ENCODE measurements at regions not wholly inside any gene's neighbourhood (a gene's known extent, or its start where the extent isn't known, plus 50 kb on each side); places are given as distances from the start of the nearest gene placed in this dataset.

GRCh38 chr2:128590309-128591021 lies 271.8 kb upstream of the HS6ST1 start:
- dilution Hi-C loops (cut with MboI; ENCODE audit: extremely low pct_ligation_motif_present, low sequenced_read_pairs): no loop called here
- Histone ChIP-seq H3K27me3 (ENCODE audit: control insufficient read depth, extremely low read depth, insufficient read depth, low read length) (no peaks in the 10 kb centered on the region), H3K9ac (ENCODE audit: control insufficient read depth, extremely low read depth, insufficient read depth, low read length) (no peak overlapping the region), H4K20me1 (ENCODE audit: control insufficient read depth, extremely low read depth, insufficient read depth, low read length) (no peaks in the 10 kb centered on the region), H3K36me3 (ENCODE audit: control insufficient read depth in 2 of 2, extremely low read depth in 1 of 2, insufficient read depth in 2 of 2, low read length in 2 of 2) (no peaks in the 10 kb centered on the region), H3K4me1 (ENCODE audit: control insufficient read depth, extremely low read depth, insufficient read depth, low read length) (peaks cover 4% of the 10 kb centered on the region), H3K9me1 (ENCODE audit: control insufficient read depth, extremely low read depth, insufficient read depth, low read length) (no peaks in the 10 kb centered on the region), H3K9me3 (ENCODE audit: control insufficient read depth, low read depth, low read length) (no peaks in the 10 kb centered on the region), H3K27ac (ENCODE audit: control insufficient read depth, insufficient read depth, low read length) (no peak overlapping the region), H3K79me2 (ENCODE audit: control insufficient read depth, insufficient read depth, low read length) (no peaks in the 10 kb centered on the region), H3K4me3 (ENCODE audit: control insufficient read depth in 2 of 3, extremely low read depth in 1 of 3, insufficient read depth in 2 of 3, low read depth in 1 of 3, low read length in 3 of 3) (no peak overlapping the region), H3K4me2 (ENCODE audit: control insufficient read depth, extremely low read depth, insufficient read depth, low read depth, low read length) (no peak overlapping the region), H2AFZ (ENCODE audit: control insufficient read depth, low read length) (no peak overlapping the region)
- FAIRE-seq: no peak
- TF ChIP-seq CTCF (optimal IDR thresholded peaks at IDR 0.05 in 1 of 3, IDR thresholded peaks at IDR 0.05 in 1 of 3, conservative IDR thresholded peaks at IDR 0.05 in 1 of 3; ENCODE audit: extremely low read depth in 1 of 3, insufficient read depth in 2 of 3, low read length in 3 of 3) (no peak), EZH2 (IDR thresholded peaks at IDR 0.05; ENCODE audit: low read length) (no peak)
- no peak for DNase-seq (ENCODE audit: low read depth, low spot score)

- dilution Hi-C loops (cut with MboI; ENCODE audit: extremely low pct_ligation_motif_present, low sequenced_read_pairs): no loop called here
- Histone ChIP-seq H3K9ac (ENCODE audit: control insufficient read depth, extremely low read depth, insufficient read depth, low read length) (no peak overlapping the region), H3K36me3 (ENCODE audit: control insufficient read depth in 2 of 2, extremely low read depth in 1 of 2, insufficient read depth in 2 of 2, low read length in 2 of 2) (no peaks in the 10 kb centered on the region), H3K27me3 (ENCODE audit: control insufficient read depth, extremely low read depth, insufficient read depth, low read length) (no peaks in the 10 kb centered on the region), H3K4me3 (ENCODE audit: control insufficient read depth in 2 of 3, extremely low read depth in 1 of 3, insufficient read depth in 2 of 3, low read depth in 1 of 3, low read length in 3 of 3) (no peak overlapping the region), H3K4me2 (ENCODE audit: control insufficient read depth, extremely low read depth, insufficient read depth, low read depth, low read length) (no peak overlapping the region), H3K79me2 (ENCODE audit: control insufficient read depth, insufficient read depth, low read length) (no peaks in the 10 kb centered on the region), H2AFZ (ENCODE audit: control insufficient read depth, low read length) (no peak overlapping the region), H3K9me3 (ENCODE audit: control insufficient read depth, low read depth, low read length) (no peaks in the 10 kb centered on the region), H4K20me1 (ENCODE audit: control insufficient read depth, extremely low read depth, insufficient read depth, low read length) (no peaks in the 10 kb centered on the region), H3K4me1 (ENCODE audit: control insufficient read depth, extremely low read depth, insufficient read depth, low read length) (peaks cover 1% of the 10 kb centered on the region), H3K9me1 (ENCODE audit: control insufficient read depth, extremely low read depth, insufficient read depth, low read length) (no peaks in the 10 kb centered on the region), H3K27ac (ENCODE audit: control insufficient read depth, insufficient read depth, low read length) (no peak overlapping the region)
- FAIRE-seq: no peak
- TF ChIP-seq CTCF (optimal IDR thresholded peaks at IDR 0.05 in 1 of 3, IDR thresholded peaks at IDR 0.05 in 1 of 3, conservative IDR thresholded peaks at IDR 0.05 in 1 of 3; ENCODE audit: extremely low read depth in 1 of 3, insufficient read depth in 2 of 3, low read length in 3 of 3) (no peak), EZH2 (IDR thresholded peaks at IDR 0.05; ENCODE audit: low read length) (no peak)
- no peak for DNase-seq (ENCODE audit: low read depth, low spot score)
These were observed 272.6 kb upstream of the HS6ST1 start for GRCh38 chr2:128591022-128591860.
